Loucy (cell line): ENCODE measurements at regions not wholly inside any gene's neighbourhood (a gene's known extent, or its start where the extent isn't known, plus 50 kb on each side); places are given as distances from the start of the nearest gene placed in this dataset.

Experiments used
- H2AFZ ChIP-seq: fragments of 200-600 bp; sonication (generic); 2 replicates; pipeline ENCODE4 v1.6.0; 2016; ENCODE audit warnings: antibody characterized with exemption, mild to moderate bottlenecking, low read length, moderate library complexity
- H3F3A ChIP-seq: fragments of 200-600 bp; 2 replicates; pipeline ENCODE4 v1.6.0; 2016; ENCODE audit warnings: antibody characterized with exemption, low read depth, mild to moderate bottlenecking
- H3K27me3 ChIP-seq: fragments of 200-600 bp; sonication (generic); 2 replicates; pipeline ENCODE4 v1.6.1; 2014; ENCODE audit warnings: low read length, mild to moderate bottlenecking; ENCODE audit not compliant: insufficient read depth, poor library complexity, severe bottlenecking
- H3K36me3 ChIP-seq: fragments of 200-600 bp; sonication (generic); 2 replicates; pipeline ENCODE4 v1.6.1; 2016; ENCODE audit warnings: low read length; ENCODE audit not compliant: insufficient read depth
- H3K4me1 ChIP-seq: fragments of 200-600 bp; sonication (generic); 2 replicates; pipeline ENCODE4 v1.5.1; 2014; ENCODE audit warnings: low read length, mild to moderate bottlenecking; ENCODE audit not compliant: insufficient read depth, poor library complexity, severe bottlenecking
- H3K4me2 ChIP-seq: fragments of 200-600 bp; sonication (generic); 2 replicates; pipeline ENCODE4 v1.6.0; 2014; ENCODE audit warnings: antibody characterized with exemption, low read length, low read depth, mild to moderate bottlenecking; ENCODE audit not compliant: poor library complexity, severe bottlenecking
- H3K4me3 ChIP-seq: fragments of 200-600 bp; sonication (generic); 2 replicates; pipeline ENCODE4 v1.5.1; 2014; ENCODE audit warnings: low read length, mild to moderate bottlenecking, mixed read lengths; ENCODE audit not compliant: poor library complexity, severe bottlenecking
- H3K79me2 ChIP-seq: fragments of 200-600 bp; sonication (generic); 2 replicates; pipeline ENCODE4 v1.6.1; 2014; ENCODE audit warnings: low read length; ENCODE audit not compliant: insufficient read depth
- H3K9ac ChIP-seq: fragments of 200-600 bp; sonication (generic); 2 replicates; pipeline ENCODE4 v1.6.0; 2014; ENCODE audit warnings: mild to moderate bottlenecking, low read depth, low read length, moderate library complexity; ENCODE audit not compliant: poor library complexity, severe bottlenecking
- H3K9me2 ChIP-seq: fragments of 200-600 bp; sonication (generic); replicated peaks from 2 replicates; pipeline ENCODE4 v1.6.1; 2016; ENCODE audit warnings: low read depth, low read length, mixed read lengths
- H3K9me3 ChIP-seq: fragments of 200-600 bp; sonication (generic); 2 replicates; pipeline ENCODE4 v1.6.1; 2014; ENCODE audit warnings: mild to moderate bottlenecking, antibody characterized with exemption, low read length, low read depth; ENCODE audit not compliant: insufficient read depth
- H4K20me1 ChIP-seq: fragments of 200-600 bp; sonication (generic); 2 replicates; pipeline ENCODE4 v1.6.0; 2014; ENCODE audit warnings: antibody characterized with exemption, low read length, mild to moderate bottlenecking; ENCODE audit not compliant: insufficient read depth, poor library complexity, severe bottlenecking
- EZH2phosphoT487 ChIP-seq: fragments of 200-600 bp; IDR thresholded peaks from 2 replicates; pipeline ENCODE4 v1.6.1; 2018; ENCODE audit warnings: antibody characterized with exemption, mild to moderate bottlenecking, moderate library complexity, borderline replicate concordance
- TF ChIP-seq, protein P1 (sequence below): fragments of 200-600 bp; sonication (generic); conservative IDR thresholded peaks from 2 replicates; pipeline ENCODE4 v1.5.1; 2014; ENCODE audit warnings: mild to moderate bottlenecking, antibody characterized with exemption, low read length

DNA sequence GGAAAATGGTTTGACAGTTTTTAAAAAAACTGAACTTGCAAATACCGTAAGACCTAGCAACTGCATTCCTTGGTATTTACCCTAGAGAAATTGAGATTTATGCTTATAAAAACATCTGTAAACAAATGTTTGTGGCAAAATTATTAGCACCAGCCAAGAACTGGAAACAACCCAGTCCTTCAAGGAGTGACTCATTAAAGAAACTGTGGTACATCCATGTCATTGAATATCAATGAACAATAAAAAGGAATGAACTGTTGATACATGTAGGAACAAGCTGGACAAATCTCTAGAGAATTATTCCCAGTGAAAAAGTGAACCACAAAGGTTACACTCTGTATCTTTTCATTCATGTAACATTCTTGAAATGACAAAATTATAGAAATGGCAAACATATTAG, 240.2 kb upstream of the ADAMTS3 start:
- no peaks in the 10 kb centered on the region for H3K9me2 ChIP-seq
- H3K4me1 ChIP-seq, result no peaks in the 10 kb centered on the region
- H3K9ac ChIP-seq, result no peak overlapping the region
- no peak for TF ChIP-seq EZH2phosphoT487
- TF ChIP-seq, protein P1, sequence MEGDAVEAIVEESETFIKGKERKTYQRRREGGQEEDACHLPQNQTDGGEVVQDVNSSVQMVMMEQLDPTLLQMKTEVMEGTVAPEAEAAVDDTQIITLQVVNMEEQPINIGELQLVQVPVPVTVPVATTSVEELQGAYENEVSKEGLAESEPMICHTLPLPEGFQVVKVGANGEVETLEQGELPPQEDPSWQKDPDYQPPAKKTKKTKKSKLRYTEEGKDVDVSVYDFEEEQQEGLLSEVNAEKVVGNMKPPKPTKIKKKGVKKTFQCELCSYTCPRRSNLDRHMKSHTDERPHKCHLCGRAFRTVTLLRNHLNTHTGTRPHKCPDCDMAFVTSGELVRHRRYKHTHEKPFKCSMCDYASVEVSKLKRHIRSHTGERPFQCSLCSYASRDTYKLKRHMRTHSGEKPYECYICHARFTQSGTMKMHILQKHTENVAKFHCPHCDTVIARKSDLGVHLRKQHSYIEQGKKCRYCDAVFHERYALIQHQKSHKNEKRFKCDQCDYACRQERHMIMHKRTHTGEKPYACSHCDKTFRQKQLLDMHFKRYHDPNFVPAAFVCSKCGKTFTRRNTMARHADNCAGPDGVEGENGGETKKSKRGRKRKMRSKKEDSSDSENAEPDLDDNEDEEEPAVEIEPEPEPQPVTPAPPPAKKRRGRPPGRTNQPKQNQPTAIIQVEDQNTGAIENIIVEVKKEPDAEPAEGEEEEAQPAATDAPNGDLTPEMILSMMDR, result no peak
- H3F3A ChIP-seq, result no peaks in the 10 kb centered on the region
- H4K20me1 ChIP-seq, result no peaks in the 10 kb centered on the region
- H3K27me3 ChIP-seq, result no peaks in the 10 kb centered on the region
- no peaks in the 10 kb centered on the region for H3K9me3 ChIP-seq
- H3K79me2 ChIP-seq, result no peaks in the 10 kb centered on the region
- H3K36me3 ChIP-seq, result no peaks in the 10 kb centered on the region
- no peak overlapping the region for H2AFZ ChIP-seq
- H3K4me3 ChIP-seq, result no peak overlapping the region
- H3K4me2 ChIP-seq, result no peak overlapping the region

DNA sequence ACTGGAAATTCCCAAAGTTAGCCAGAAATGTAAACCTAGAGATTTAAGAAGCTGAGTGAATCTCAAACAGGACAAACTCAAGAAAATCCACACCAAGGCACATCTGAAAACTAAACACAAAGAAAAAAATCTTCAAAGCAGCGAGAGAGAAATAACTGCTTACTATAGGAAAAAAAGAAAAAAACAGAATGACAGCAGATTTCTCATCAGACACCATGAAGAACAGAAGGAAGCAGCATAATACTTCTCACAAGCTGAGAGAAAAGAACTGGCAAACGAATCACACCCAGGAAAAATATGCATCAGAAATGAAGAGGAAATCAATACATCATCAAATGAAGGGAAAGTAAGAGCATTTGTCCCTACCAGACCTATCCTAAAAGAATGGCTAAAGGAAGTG, 236.3 kb upstream of the ADAMTS3 start:
- Histone ChIP-seq H3K9me2 (no peaks in the 10 kb centered on the region), H3K4me2 (no peak overlapping the region), H3K9ac (no peak overlapping the region), H3K27me3 (no peaks in the 10 kb centered on the region), H2AFZ (no peak overlapping the region), H4K20me1 (no peaks in the 10 kb centered on the region), H3K4me1 (no peaks in the 10 kb centered on the region), H3K9me3 (no peaks in the 10 kb centered on the region), H3F3A (no peaks in the 10 kb centered on the region), H3K4me3 (no peak overlapping the region), H3K79me2 (no peaks in the 10 kb centered on the region), H3K36me3 (no peaks in the 10 kb centered on the region)
- TF ChIP-seq, protein P1, result no peak
- TF ChIP-seq EZH2phosphoT487, result no peak

DNA sequence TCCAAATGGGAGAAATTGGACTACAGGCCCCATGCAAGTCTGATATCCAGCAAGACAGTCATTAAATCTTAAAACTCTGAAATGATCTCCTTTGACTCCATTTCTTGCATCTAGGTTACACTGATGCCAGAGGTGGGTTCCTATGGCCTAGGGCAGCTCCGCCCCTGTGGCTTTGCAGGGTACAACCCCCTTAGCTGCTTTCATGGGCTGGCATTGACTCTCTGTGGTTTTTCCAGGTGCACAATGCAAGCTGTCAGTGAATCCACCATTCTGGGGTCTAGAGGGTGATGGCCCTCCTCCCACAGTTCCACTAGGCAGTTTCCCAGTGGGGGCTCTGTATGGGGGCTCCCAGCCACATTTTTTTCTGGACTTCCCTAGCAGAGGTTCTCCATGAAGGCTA, 228.5 kb upstream of the ADAMTS3 start:
- no peaks in the 10 kb centered on the region for H3K4me1 ChIP-seq
- no peaks in the 10 kb centered on the region for H3K36me3 ChIP-seq
- no peak overlapping the region for H3K4me3 ChIP-seq
- H3K9ac ChIP-seq, result no peak overlapping the region
- no peaks in the 10 kb centered on the region for H3K27me3 ChIP-seq
- no peaks in the 10 kb centered on the region for H3K9me2 ChIP-seq
- no peaks in the 10 kb centered on the region for H3K9me3 ChIP-seq
- no peaks in the 10 kb centered on the region for H3F3A ChIP-seq
- no peak overlapping the region for H2AFZ ChIP-seq
- TF ChIP-seq, protein P1, result no peak
- TF ChIP-seq EZH2phosphoT487, result no peak
- no peaks in the 10 kb centered on the region for H4K20me1 ChIP-seq
- H3K79me2 ChIP-seq, result no peaks in the 10 kb centered on the region
- H3K4me2 ChIP-seq, result no peak overlapping the region
